ENCODE measurements at regions not wholly inside any gene's neighbourhood (a gene's known extent, or its start where the extent isn't known, plus 50 kb on each side); places are given as distances from the start of the nearest gene placed in this dataset.

GRCh38 chr7:142422621-142423020 lies 164.8 kb upstream of the PRSS58 start (continued):
- TF ChIP-seq EZH2phosphoT487 (IDR thresholded peaks at IDR 0.05; ENCODE audit: borderline replicate concordance) (no peak), CEBPB (IDR thresholded peaks at IDR 0.05; ENCODE audit: low read depth) (no peak), CTCF (IDR thresholded peaks at IDR 0.05 in 2 of 3, conservative IDR thresholded peaks at IDR 0.05 in 1 of 3; ENCODE audit: borderline replicate concordance in 1 of 3, insufficient read depth in 1 of 3, low read depth in 2 of 3, low read length in 2 of 3) (no peak), ZNF274 (IDR thresholded peaks at IDR 0.05; ENCODE audit: low read depth, low read length) (no peak)

DNA sequence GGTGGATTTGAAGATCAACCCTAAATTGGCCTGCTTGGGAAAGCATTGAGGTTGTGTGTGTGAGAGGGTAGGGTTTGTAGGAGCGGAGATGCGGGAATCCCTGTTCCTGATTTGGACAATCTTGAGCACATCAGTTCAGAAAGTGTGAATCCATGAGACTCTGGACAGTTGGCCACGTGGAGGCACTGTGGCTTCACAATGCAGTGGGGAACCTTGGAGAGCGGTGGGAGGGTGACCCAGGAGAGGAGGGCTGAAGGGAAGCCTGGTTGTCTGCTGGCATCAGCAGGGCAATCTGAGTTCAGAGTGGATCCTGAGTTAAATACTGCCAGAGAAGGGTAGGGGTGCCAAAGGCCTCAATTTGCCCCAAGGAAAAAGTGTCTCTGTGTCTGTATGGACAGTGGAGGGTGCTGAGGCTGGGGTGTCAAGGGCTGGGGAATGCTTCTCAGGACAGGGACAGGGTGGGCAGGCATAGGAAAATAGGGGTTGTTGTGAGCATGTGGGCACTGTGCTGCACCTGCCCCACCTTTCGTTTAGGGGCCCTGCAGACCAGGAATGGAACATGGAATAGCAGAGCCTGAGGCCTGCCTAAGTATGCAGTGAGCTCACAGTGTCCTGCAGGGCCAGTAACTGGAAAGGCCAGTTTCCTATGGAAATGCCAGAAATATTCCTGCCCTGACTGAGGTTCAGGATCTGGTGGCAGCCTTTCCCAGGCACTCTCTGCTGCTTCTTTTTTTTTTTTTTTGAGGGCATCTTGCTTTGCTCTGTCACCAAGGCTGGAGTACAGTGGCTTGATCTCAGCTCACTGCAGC lies 162.9 kb upstream of the PRSS58 start:
- Histone ChIP-seq H3K4me1 (ENCODE audit: control insufficient read depth in 1 of 2, insufficient read depth in 2 of 2, low read length in 2 of 2) (no peaks in the 10 kb centered on the region), H3K36me3 (ENCODE audit: control insufficient read depth in 1 of 2, insufficient read depth in 2 of 2, low read length in 2 of 2) (no peaks in the 10 kb centered on the region), H3K9me3 (ENCODE audit: control insufficient read depth in 1 of 2, insufficient read depth in 1 of 2, low read depth in 1 of 2, low read length in 2 of 2) (no peaks in the 10 kb centered on the region), H3K27ac (ENCODE audit: low read depth, low read length) (no peak overlapping the region), H3K27me3 (ENCODE audit: insufficient read depth, low read length) (no peaks in the 10 kb centered on the region), H2AFZ (ENCODE audit: low read depth, low read length, poor library complexity, severe bottlenecking) (no peak overlapping the region), H3K4me2 (ENCODE audit: low read length) (no peak overlapping the region), H3K79me2 (ENCODE audit: insufficient read depth, low read length) (no peaks in the 10 kb centered on the region), H3K9ac (ENCODE audit: low read length) (no peak overlapping the region), H4K20me1 (ENCODE audit: insufficient read depth) (no peaks in the 10 kb centered on the region), H3K4me3 (replicated peaks in 1 of 2; ENCODE audit: low read depth in 1 of 2, low read length in 2 of 2) (no peak overlapping the region), H3K9me2 (ENCODE audit: insufficient read depth) (no peaks in the 10 kb centered on the region)
- ATAC-seq (peak; percentile 95), DNase-seq (ENCODE audit: low read depth, low spot score) (peak; percentile 8)
- intact Hi-C loops (cut with micrococcal nuclease) = no loop called here
- ChIA-PET POLR2A (no interaction called here), CTCF (no interaction called here), RAD21 (ENCODE audit: low non-redundant PET in 1 of 2, low total read pairs in 2 of 2, uncharacterized antibody in 2 of 2, unreplicated experiment in 2 of 2) (no interaction called here)
- BruUV-seq (replicated peaks) = no TSS peak
- no peak for TF ChIP-seq POLR2AphosphoS5 (IDR thresholded peaks at IDR 0.05; ENCODE audit: low read depth, low read length)
- peak; percentile 36 to 55 (median 46); a peak in 4 of 6 replicates for TF ChIP-seq CTCF (IDR thresholded peaks at IDR 0.05 in 2 of 3, conservative IDR thresholded peaks at IDR 0.05 in 1 of 3; ENCODE audit: borderline replicate concordance in 1 of 3, insufficient read depth in 1 of 3, low read depth in 2 of 3, low read length in 2 of 3)
- TF ChIP-seq, protein P1, sequence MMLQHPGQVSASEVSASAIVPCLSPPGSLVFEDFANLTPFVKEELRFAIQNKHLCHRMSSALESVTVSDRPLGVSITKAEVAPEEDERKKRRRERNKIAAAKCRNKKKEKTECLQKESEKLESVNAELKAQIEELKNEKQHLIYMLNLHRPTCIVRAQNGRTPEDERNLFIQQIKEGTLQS (IDR thresholded peaks at IDR 0.05) = no peak
- no peak for TF ChIP-seq ZNF274 (IDR thresholded peaks at IDR 0.05; ENCODE audit: low read depth, low read length)
- TF ChIP-seq JUND (IDR thresholded peaks at IDR 0.05) = no peak
- no peak for TF ChIP-seq ZBTB33 (IDR thresholded peaks at IDR 0.05; ENCODE audit: extremely low read depth, insufficient replicate concordance, low read length)
- TF ChIP-seq CBX3 (IDR thresholded peaks at IDR 0.05; ENCODE audit: low read depth) = no peak
- no peak for TF ChIP-seq FOSL1 (IDR thresholded peaks at IDR 0.05; ENCODE audit: low read depth)
- no peak for TF ChIP-seq EGR1 (IDR thresholded peaks at IDR 0.05; ENCODE audit: low read depth)
- no peak for TF ChIP-seq ZFX (IDR thresholded peaks at IDR 0.05)
- TF ChIP-seq, protein P2, sequence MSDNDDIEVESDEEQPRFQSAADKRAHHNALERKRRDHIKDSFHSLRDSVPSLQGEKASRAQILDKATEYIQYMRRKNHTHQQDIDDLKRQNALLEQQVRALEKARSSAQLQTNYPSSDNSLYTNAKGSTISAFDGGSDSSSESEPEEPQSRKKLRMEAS (IDR thresholded peaks at IDR 0.05) = peak; percentile 40; the same call in 1 of the 2 replicates
- no peak for TF ChIP-seq TCF7L2 (IDR thresholded peaks at IDR 0.05; ENCODE audit: borderline replicate concordance, extremely low read depth, insufficient read depth, insufficient read length)
- peak; percentile 59 for TF ChIP-seq RAD21 (IDR thresholded peaks at IDR 0.05; ENCODE audit: low read depth)

Measured in HCT116 (cell line).